Glomerular endothelial cell (primary cell): ENCODE measurements at regions not wholly inside any gene's neighbourhood (a gene's known extent, or its start where the extent isn't known, plus 50 kb on each side); places are given as distances from the start of the nearest gene placed in this dataset.
A peak's percentile ranks its signal among the peaks of the same experiment; 100 is the strongest.
"Not testable (repeated sequence)": the region's sequence is repeated elsewhere in the genome, so short reads cannot be mapped to it uniquely, and the experiment has no call there.

Experiments used
- DNase-seq: peaks from one replicate; pipeline ENCODE4 v3.0.0-alpha.2; 2011; ENCODE audit warnings: low read depth, low spot score; ENCODE audit errors: extremely low read depth

- DNase-seq: no peak
Observed at GRCh38 chr4:159906051-159906450, 803.2 kb downstream of the RAPGEF2 start.

GRCh38 chr4:159906517-159906916 lies 803.6 kb downstream of the RAPGEF2 start:
- no peak for DNase-seq

- no peak for DNase-seq
Observed at GRCh38 chr4:159910721-159911120, 807.8 kb downstream of the RAPGEF2 start.

GRCh38 chr4:159922119-159922518 lies 819.2 kb downstream of the RAPGEF2 start:
- DNase-seq: no peak

- DNase-seq: no peak
Observed at GRCh38 chr4:159925770-159926169, 822.9 kb downstream of the RAPGEF2 start.

GRCh38 chr4:159926871-159927270 lies 824.0 kb downstream of the RAPGEF2 start:
- no peak for DNase-seq

GRCh38 chr4:159927781-159928180 lies 824.9 kb downstream of the RAPGEF2 start:
- no peak for DNase-seq

GRCh38 chr4:159934602-159935001 lies 831.7 kb downstream of the RAPGEF2 start:
- not testable (repeated sequence) for DNase-seq

GRCh38 chr4:159937595-159937994 lies 834.7 kb downstream of the RAPGEF2 start:
- no peak for DNase-seq

- not testable (repeated sequence) for DNase-seq
Observed at GRCh38 chr4:159939681-159940080, 836.8 kb downstream of the RAPGEF2 start.

- DNase-seq: no peak
Observed at GRCh38 chr4:159941076-159941475, 838.2 kb downstream of the RAPGEF2 start.

- no peak for DNase-seq
Observed at GRCh38 chr4:159944477-159944876, 841.6 kb downstream of the RAPGEF2 start.

GRCh38 chr4:159946983-159947615 lies 844.2 kb downstream of the RAPGEF2 start:
- peak; percentile 25 for DNase-seq

- DNase-seq: no peak
Observed at GRCh38 chr4:159950707-159951106, 847.8 kb downstream of the RAPGEF2 start.

- DNase-seq: no peak
Observed at GRCh38 chr4:159966746-159967145, 863.9 kb downstream of the RAPGEF2 start.

- DNase-seq: not testable (repeated sequence)
Observed at GRCh38 chr4:159976871-159977482, 874.1 kb downstream of the RAPGEF2 start.

GRCh38 chr4:159977907-159978617 lies 875.2 kb downstream of the RAPGEF2 start:
- no peak for DNase-seq

- no peak for DNase-seq
Observed at GRCh38 chr4:159979351-159979750, 876.5 kb downstream of the RAPGEF2 start.

- DNase-seq: no peak
Observed at GRCh38 chr4:159979953-159980352, 877.1 kb downstream of the RAPGEF2 start.

GRCh38 chr4:159980826-159981468 lies 878.1 kb downstream of the RAPGEF2 start:
- no peak for DNase-seq

GRCh38 chr4:159981469-159981856 lies 878.6 kb downstream of the RAPGEF2 start:
- no peak for DNase-seq

- no peak for DNase-seq
Observed at GRCh38 chr4:159983082-159983481, 880.2 kb downstream of the RAPGEF2 start.
